SK-N-SH (cell line): ENCODE measurements at regions not wholly inside any gene's neighbourhood (a gene's known extent, or its start where the extent isn't known, plus 50 kb on each side); places are given as distances from the start of the nearest gene placed in this dataset.

Experiments used
- CTCF ChIA-PET: fragments of 300-600, 350-600 bp; formaldehyde crosslinking; extraction: SDS; loops from one replicate; lab custom pipeline; 2021; lab: Yijun Ruan, JAX
- POLR2A ChIA-PET: fragments of 350-600 bp; sonication (Branson Sonifier 250); formaldehyde crosslinking; extraction: SDS; loops from one replicate; lab custom pipeline; 2020; ENCODE audit warnings: antibody characterized with exemption, inconsistent platforms; lab: Yijun Ruan, JAX
- DNase-seq: peaks from one replicate; pipeline ENCODE4 v3.0.0; 2012
- H2AFZ ChIP-seq: fragments of 200-600 bp; sonication (generic); 2 replicates; pipeline ENCODE4 v1.8.1; 2016; ENCODE audit warnings: antibody characterized with exemption, mild to moderate bottlenecking, low read depth
- H3F3A ChIP-seq: fragments of 200-600 bp; sonication (generic); replicated peaks from 2 replicates; pipeline ENCODE3; 2016; ENCODE audit warnings: antibody characterized with exemption, mild to moderate bottlenecking; ENCODE audit not compliant: insufficient read depth
- H3K27ac ChIP-seq, 2 experiments: fragments of 200-500 bp in 1 of 2; fragments of 200-600 bp in 1 of 2; sonication (Bioruptor generic) in 1 of 2; sonication (generic), shearing (Covaris generic) in 1 of 2; 2 replicates each; pipeline versions ENCODE4 v1.5.1 to v1.6.1; 2014 to 2016; ENCODE audit warnings: low read depth in 2 of 2, inconsistent platforms in 1 of 2, low read length in 1 of 2, mild to moderate bottlenecking in 1 of 2, mixed read lengths in 1 of 2
- H3K27me3 ChIP-seq: fragments of 200-600 bp; sonication (generic), shearing (Covaris generic); 2 replicates; pipeline ENCODE4 v1.6.1; 2016; ENCODE audit warnings: mixed run types; ENCODE audit not compliant: insufficient read depth
- H3K36me3 ChIP-seq, 2 experiments: fragments of 200-500 bp in 1 of 2; fragments of 200-600 bp in 1 of 2; sonication (Bioruptor generic) in 1 of 2; sonication (generic) in 1 of 2; replicated peaks in 1 of 2; 2 replicates each; pipeline versions ENCODE3 to v1.5.1; 2014 to 2016; ENCODE audit warnings: low read length in 1 of 2, mild to moderate bottlenecking in 1 of 2; ENCODE audit not compliant: insufficient read depth in 2 of 2, control insufficient read depth in 1 of 2
- H3K4me1 ChIP-seq, 2 experiments: fragments of 200-500 bp in 1 of 2; fragments of 200-600 bp in 1 of 2; sonication (Bioruptor generic) in 1 of 2; sonication (generic), shearing (Covaris generic) in 1 of 2; 2 replicates each; pipeline versions ENCODE4 v1.5.1 to v1.6.1; 2014 to 2016; ENCODE audit warnings: low read depth in 1 of 2, low read length in 1 of 2, mixed run types in 1 of 2; ENCODE audit not compliant: insufficient read depth in 2 of 2, control insufficient read depth in 1 of 2
- H3K4me2 ChIP-seq: fragments of 200-600 bp; sonication (generic), shearing (Covaris generic); 2 replicates; pipeline ENCODE4 v1.6.1; 2017; ENCODE audit warnings: mixed run types
- H3K4me3 ChIP-seq, 2 experiments: fragments of 200-500 bp in 1 of 2; fragments of 200-600 bp in 1 of 2; sonication (Bioruptor generic) in 1 of 2; sonication (generic), shearing (Covaris generic) in 1 of 2; 2 replicates each; pipeline versions ENCODE4 v1.5.1 to v1.8.1; 2014 to 2016; ENCODE audit warnings: low read depth in 2 of 2, inconsistent platforms in 1 of 2, low read length in 1 of 2, mild to moderate bottlenecking in 1 of 2, mixed read lengths in 1 of 2, moderate library complexity in 1 of 2
- H3K79me2 ChIP-seq: fragments of 200-600 bp; sonication (generic); 2 replicates; pipeline ENCODE4 v1.8.1; 2017; ENCODE audit warnings: mild to moderate bottlenecking; ENCODE audit not compliant: insufficient read depth
- H3K9ac ChIP-seq: fragments of 200-600 bp; sonication (generic); 2 replicates; pipeline ENCODE4 v1.6.1; 2017; ENCODE audit warnings: mixed run types
- H3K9me2 ChIP-seq: fragments of 200-600 bp; sonication (generic); 2 replicates; pipeline ENCODE4 v1.6.1; 2017; ENCODE audit warnings: mixed run types
- H3K9me3 ChIP-seq: fragments of 200-600 bp; sonication (generic); 2 replicates; pipeline ENCODE4 v1.6.1; 2017; ENCODE audit warnings: mixed run types, mild to moderate bottlenecking, moderate library complexity
- H4K20me1 ChIP-seq: fragments of 200-600 bp; sonication (generic); 2 replicates; pipeline ENCODE4 v1.6.1; 2017; ENCODE audit warnings: mild to moderate bottlenecking, mixed run types; ENCODE audit not compliant: insufficient read depth
- CHD2 ChIP-seq: fragments of 150-350 bp; IDR thresholded peaks from 2 replicates; pipeline ENCODE4 v1.6.1; 2018; ENCODE audit warnings: low read length; ENCODE audit not compliant: partially characterized antibody
- CTCF ChIP-seq: fragments of 200-600 bp; sonication (generic); IDR thresholded peaks from 2 replicates; pipeline ENCODE4 v1.6.1; 2017; ENCODE audit warnings: antibody characterized with exemption, mild to moderate bottlenecking, moderate library complexity
- EP300 ChIP-seq, 2 experiments: IDR thresholded peaks; 2 replicates each; pipeline versions ENCODE4 v1.4.0 to v1.6.1; 2012; ENCODE audit warnings: borderline replicate concordance in 1 of 2, low read depth in 1 of 2, low read length in 1 of 2
- EZH2phosphoT487 ChIP-seq: fragments of 200-600 bp; sonication (generic); IDR thresholded peaks from 2 replicates; pipeline ENCODE4 v1.6.1; 2017; ENCODE audit warnings: low read depth, mixed run types, mild to moderate bottlenecking, antibody characterized with exemption, moderate library complexity, borderline replicate concordance
- FOSL2 ChIP-seq: IDR thresholded peaks from 2 replicates; pipeline ENCODE4 v1.4.0; 2012; ENCODE audit warnings: low read depth, mild to moderate bottlenecking, moderate library complexity, borderline replicate concordance
- FOXJ3 ChIP-seq: sonication (generic); formaldehyde crosslinking; IDR thresholded peaks from 2 replicates; pipeline ENCODE4 v1.5.1; 2020; ENCODE audit warnings: mild to moderate bottlenecking, missing genetic modification reagents
- GABPA ChIP-seq: IDR thresholded peaks from 2 replicates; pipeline ENCODE4 v1.4.0; 2012; ENCODE audit warnings: low read depth, mild to moderate bottlenecking
- GATA2 ChIP-seq: sonication (generic); formaldehyde crosslinking; IDR thresholded peaks from 2 replicates; pipeline ENCODE4 v1.5.0; 2020; ENCODE audit warnings: mild to moderate bottlenecking, missing genetic modification reagents
- MAX ChIP-seq: IDR thresholded peaks from 2 replicates; pipeline ENCODE4 v1.4.0; 2012; ENCODE audit warnings: low read depth
- MEF2A ChIP-seq: IDR thresholded peaks from 2 replicates; pipeline ENCODE4 v1.4.0; 2012; ENCODE audit warnings: low read depth, borderline replicate concordance
- PBX3 ChIP-seq: IDR thresholded peaks from 2 replicates; pipeline ENCODE4; 2012
- RCOR1 ChIP-seq: fragments of 150-350 bp; IDR thresholded peaks from 2 replicates; pipeline ENCODE4 v1.6.1; 2017; ENCODE audit warnings: antibody characterized with exemption, low read length
- RXRA ChIP-seq: IDR thresholded peaks from 2 replicates; pipeline ENCODE4 v1.4.0; 2012; ENCODE audit warnings: low read depth, mild to moderate bottlenecking, borderline replicate concordance
- TEAD4 ChIP-seq: IDR thresholded peaks from 2 replicates; pipeline ENCODE4 v1.4.0; 2012; ENCODE audit warnings: mild to moderate bottlenecking, borderline replicate concordance; ENCODE audit not compliant: insufficient read depth
- WGBS: methylation state at CpG from one replicate; pipeline ENCODE4 v1.1.6; 2017; ENCODE audit warnings: low lambda C conversion rate; 5-methylcytosine and 5-hydroxymethylcytosine counted together

- TF ChIP-seq TEAD4 (no peak), CTCF (no peak), EZH2phosphoT487 (no peak), GATA2 (CRISPR knock-in tag) (no peak), MEF2A (no peak), FOSL2 (no peak), RXRA (no peak)
These were observed 582.9 kb upstream of the PIK3C3 start (continued) for GRCh38 chr18:41372046-41372665.

- H3K79me2 ChIP-seq = no peaks in the 10 kb centered on the region
- H3K27me3 ChIP-seq = no peaks in the 10 kb centered on the region
- H3K4me2 ChIP-seq = no peak overlapping the region
- no peaks in the 10 kb centered on the region for H3K9me3 ChIP-seq
- TF ChIP-seq CHD2 (peak; percentile 31), RCOR1 (peak; percentile 57), FOXJ3 (CRISPR knock-in tag) (peak; percentile 61; the same call in 1 of the 2 replicates), MAX (no peak), EP300 (IDR thresholded peaks at IDR 0.05; ENCODE audit: borderline replicate concordance in 1 of 2, low read depth in 1 of 2, low read length in 1 of 2) (peak in 1 of 2 experiments; percentile 92; a peak in 2 of 4 replicates), PBX3 (no peak), GATA2 (CRISPR knock-in tag) (peak; percentile 79), CTCF (no peak), GABPA (no peak)
- TF ChIP-seq, all 33 proteins: peak for 5
- POLR2A ChIA-PET = no interaction called here
- H3K9me2 ChIP-seq = no peaks in the 10 kb centered on the region
- H3K9ac ChIP-seq = no peak overlapping the region
- H4K20me1 ChIP-seq = no peaks in the 10 kb centered on the region
- CTCF ChIA-PET = interaction anchor here (0.6 to 1.8 kb wide), 4 partner anchors 8 to 1212 kb away, joined by 3 to 11 read pairs (median 3); no protein-coding TSS in a partner anchor
- H3K27ac ChIP-seq = peak overlapping the region in 1 of 2 experiments; percentile 98; a peak in 2 of 4 replicates
- H3K4me1 ChIP-seq = peaks cover 0 to 18% of the 10 kb centered on the region in 2 experiments; a peak in 2 of 4 replicates
- H3K4me3 ChIP-seq = no peak overlapping the region; a peak in 2 of 4 replicates
- H3F3A ChIP-seq = no peaks in the 10 kb centered on the region
- WGBS = 27% methylated on average over 5 of the region's 5 CpGs
- H3K36me3 ChIP-seq = no peaks in the 10 kb centered on the region
- no peak overlapping the region for H2AFZ ChIP-seq
- peak; percentile 15 for DNase-seq
These were observed 583.6 kb upstream of the PIK3C3 start for GRCh38 chr18:41371156-41372045.
